NB4 (cell line): ENCODE measurements at regions not wholly inside any gene's neighbourhood (a gene's known extent, or its start where the extent isn't known, plus 50 kb on each side); places are given as distances from the start of the nearest gene placed in this dataset.

ENCODE experiments used
- MYC ChIP-seq: IDR thresholded peaks from 2 replicates; pipeline ENCODE4 v1.6.1; 2011; ENCODE audit warnings: low read depth, low read length
- POLR2A ChIP-seq: IDR thresholded peaks from 2 replicates; pipeline ENCODE4 v1.6.1; 2011; ENCODE audit warnings: mild to moderate bottlenecking; ENCODE audit not compliant: insufficient read length; ENCODE audit errors: extremely low read depth
- TF ChIP-seq, protein P1 (sequence below): IDR thresholded peaks from one replicate; pipeline ENCODE4 v1.5.1; 2012; ENCODE audit warnings: low read depth, low read length
- TF ChIP-seq, protein P2 (sequence below): IDR thresholded peaks from 2 replicates; pipeline ENCODE4 v1.6.1; 2011; ENCODE audit warnings: low read depth, low read length

DNA sequence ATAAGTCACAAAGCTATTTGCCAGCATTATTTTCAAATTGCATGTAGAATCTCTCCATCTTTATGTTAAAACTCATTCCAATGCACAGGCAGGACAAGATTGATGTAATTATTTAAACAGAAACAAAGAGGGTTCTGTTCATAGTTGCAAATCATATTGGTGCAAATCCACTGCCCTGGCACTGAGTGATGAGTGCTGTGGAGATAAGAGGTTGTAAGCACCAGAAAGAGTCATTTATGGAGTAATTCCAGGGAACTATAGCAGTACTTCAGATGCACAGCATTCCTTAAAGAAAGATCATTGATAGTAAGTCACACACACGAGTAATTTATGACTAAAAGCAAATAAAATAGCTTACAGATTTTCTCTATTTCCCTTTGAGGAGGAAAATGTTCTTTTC lies 337.7 kb upstream of the CTSO start:
- TF ChIP-seq POLR2A (no peak), MYC (no peak)
- TF ChIP-seq, protein P1, sequence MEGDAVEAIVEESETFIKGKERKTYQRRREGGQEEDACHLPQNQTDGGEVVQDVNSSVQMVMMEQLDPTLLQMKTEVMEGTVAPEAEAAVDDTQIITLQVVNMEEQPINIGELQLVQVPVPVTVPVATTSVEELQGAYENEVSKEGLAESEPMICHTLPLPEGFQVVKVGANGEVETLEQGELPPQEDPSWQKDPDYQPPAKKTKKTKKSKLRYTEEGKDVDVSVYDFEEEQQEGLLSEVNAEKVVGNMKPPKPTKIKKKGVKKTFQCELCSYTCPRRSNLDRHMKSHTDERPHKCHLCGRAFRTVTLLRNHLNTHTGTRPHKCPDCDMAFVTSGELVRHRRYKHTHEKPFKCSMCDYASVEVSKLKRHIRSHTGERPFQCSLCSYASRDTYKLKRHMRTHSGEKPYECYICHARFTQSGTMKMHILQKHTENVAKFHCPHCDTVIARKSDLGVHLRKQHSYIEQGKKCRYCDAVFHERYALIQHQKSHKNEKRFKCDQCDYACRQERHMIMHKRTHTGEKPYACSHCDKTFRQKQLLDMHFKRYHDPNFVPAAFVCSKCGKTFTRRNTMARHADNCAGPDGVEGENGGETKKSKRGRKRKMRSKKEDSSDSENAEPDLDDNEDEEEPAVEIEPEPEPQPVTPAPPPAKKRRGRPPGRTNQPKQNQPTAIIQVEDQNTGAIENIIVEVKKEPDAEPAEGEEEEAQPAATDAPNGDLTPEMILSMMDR = no peak
- TF ChIP-seq, protein P2, sequence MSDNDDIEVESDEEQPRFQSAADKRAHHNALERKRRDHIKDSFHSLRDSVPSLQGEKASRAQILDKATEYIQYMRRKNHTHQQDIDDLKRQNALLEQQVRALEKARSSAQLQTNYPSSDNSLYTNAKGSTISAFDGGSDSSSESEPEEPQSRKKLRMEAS = no peak
